Esophagus squamous epithelium (tissue), 4 donors: ENCODE measurements at regions not wholly inside any gene's neighbourhood (a gene's known extent, or its start where the extent isn't known, plus 50 kb on each side); places are given as distances from the start of the nearest gene placed in this dataset.

Source experiments
- POLR2A ChIP-seq, 4 donors: fragments of 450-650 bp; IDR thresholded peaks; one replicate each; pipeline ENCODE4 v1.6.1; 2017; ENCODE audit warnings: antibody characterized with exemption in 4 of 4, mild to moderate bottlenecking in 4 of 4, moderate library complexity in 3 of 4
- TF ChIP-seq, protein P1 (sequence below), 6 experiments: fragments of 450-650 bp in 4 of 6; fragments of 200-600 bp in 2 of 6; sonication (generic) in 2 of 6; IDR thresholded peaks; one replicate each; pipeline ENCODE4 v1.5.1; 2016 to 2019; ENCODE audit warnings: antibody characterized with exemption in 6 of 6, mild to moderate bottlenecking in 4 of 6, moderate library complexity in 4 of 6

GRCh38 chr2:146246736-146247523 is 1597.9 kb upstream of the ACVR2A start:
- TF ChIP-seq, protein P1, sequence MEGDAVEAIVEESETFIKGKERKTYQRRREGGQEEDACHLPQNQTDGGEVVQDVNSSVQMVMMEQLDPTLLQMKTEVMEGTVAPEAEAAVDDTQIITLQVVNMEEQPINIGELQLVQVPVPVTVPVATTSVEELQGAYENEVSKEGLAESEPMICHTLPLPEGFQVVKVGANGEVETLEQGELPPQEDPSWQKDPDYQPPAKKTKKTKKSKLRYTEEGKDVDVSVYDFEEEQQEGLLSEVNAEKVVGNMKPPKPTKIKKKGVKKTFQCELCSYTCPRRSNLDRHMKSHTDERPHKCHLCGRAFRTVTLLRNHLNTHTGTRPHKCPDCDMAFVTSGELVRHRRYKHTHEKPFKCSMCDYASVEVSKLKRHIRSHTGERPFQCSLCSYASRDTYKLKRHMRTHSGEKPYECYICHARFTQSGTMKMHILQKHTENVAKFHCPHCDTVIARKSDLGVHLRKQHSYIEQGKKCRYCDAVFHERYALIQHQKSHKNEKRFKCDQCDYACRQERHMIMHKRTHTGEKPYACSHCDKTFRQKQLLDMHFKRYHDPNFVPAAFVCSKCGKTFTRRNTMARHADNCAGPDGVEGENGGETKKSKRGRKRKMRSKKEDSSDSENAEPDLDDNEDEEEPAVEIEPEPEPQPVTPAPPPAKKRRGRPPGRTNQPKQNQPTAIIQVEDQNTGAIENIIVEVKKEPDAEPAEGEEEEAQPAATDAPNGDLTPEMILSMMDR (IDR thresholded peaks at IDR 0.05), result no peak
- TF ChIP-seq POLR2A (IDR thresholded peaks at IDR 0.05), result no peak
